ENCODE measurements at regions not wholly inside any gene's neighbourhood (a gene's known extent, or its start where the extent isn't known, plus 50 kb on each side); places are given as distances from the start of the nearest gene placed in this dataset.

GRCh38 chr13:78404846-78405360 is 198.4 kb downstream of the POU4F1 start:
- TF ChIP-seq, protein P1, sequence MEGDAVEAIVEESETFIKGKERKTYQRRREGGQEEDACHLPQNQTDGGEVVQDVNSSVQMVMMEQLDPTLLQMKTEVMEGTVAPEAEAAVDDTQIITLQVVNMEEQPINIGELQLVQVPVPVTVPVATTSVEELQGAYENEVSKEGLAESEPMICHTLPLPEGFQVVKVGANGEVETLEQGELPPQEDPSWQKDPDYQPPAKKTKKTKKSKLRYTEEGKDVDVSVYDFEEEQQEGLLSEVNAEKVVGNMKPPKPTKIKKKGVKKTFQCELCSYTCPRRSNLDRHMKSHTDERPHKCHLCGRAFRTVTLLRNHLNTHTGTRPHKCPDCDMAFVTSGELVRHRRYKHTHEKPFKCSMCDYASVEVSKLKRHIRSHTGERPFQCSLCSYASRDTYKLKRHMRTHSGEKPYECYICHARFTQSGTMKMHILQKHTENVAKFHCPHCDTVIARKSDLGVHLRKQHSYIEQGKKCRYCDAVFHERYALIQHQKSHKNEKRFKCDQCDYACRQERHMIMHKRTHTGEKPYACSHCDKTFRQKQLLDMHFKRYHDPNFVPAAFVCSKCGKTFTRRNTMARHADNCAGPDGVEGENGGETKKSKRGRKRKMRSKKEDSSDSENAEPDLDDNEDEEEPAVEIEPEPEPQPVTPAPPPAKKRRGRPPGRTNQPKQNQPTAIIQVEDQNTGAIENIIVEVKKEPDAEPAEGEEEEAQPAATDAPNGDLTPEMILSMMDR (IDR thresholded peaks at IDR 0.05; ENCODE audit: low read depth, low read length) = no peak
- TF ChIP-seq EZH2phosphoT487 (IDR thresholded peaks at IDR 0.05; ENCODE audit: low read depth) = no peak
